NCI-H2171 treated with DMSO at 0.1 percent for 48 hours (cell line): ENCODE measurements at regions not wholly inside any gene's neighbourhood (a gene's known extent, or its start where the extent isn't known, plus 50 kb on each side); places are given as distances from the start of the nearest gene placed in this dataset.
A peak's percentile ranks its signal among the peaks of the same experiment; 100 is the strongest.

Experiments used
- DNase-seq: peaks from one replicate; lab custom pipeline; 2025; lab: John Stamatoyannopoulos, UW

DNA sequence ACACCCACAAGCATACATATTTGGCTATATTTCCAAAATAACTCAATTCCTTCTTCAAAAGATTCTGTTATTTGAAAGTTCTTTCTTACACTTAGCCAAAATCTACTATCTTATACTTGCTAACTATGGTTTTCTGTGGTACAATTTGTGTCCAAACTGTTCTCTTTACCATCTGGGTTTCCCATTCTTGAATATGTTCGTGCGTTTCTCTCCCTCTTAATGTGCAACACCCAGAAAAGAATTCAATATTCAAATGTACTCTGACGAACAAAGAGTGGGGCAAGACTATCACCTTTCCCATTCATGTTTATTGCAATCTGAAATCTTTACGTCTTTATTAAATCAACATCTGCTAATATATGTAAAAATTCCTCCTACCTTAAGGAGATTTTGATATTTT lies 912.7 kb downstream of the FAT4 start:
- DNase-seq = no peak

DNA sequence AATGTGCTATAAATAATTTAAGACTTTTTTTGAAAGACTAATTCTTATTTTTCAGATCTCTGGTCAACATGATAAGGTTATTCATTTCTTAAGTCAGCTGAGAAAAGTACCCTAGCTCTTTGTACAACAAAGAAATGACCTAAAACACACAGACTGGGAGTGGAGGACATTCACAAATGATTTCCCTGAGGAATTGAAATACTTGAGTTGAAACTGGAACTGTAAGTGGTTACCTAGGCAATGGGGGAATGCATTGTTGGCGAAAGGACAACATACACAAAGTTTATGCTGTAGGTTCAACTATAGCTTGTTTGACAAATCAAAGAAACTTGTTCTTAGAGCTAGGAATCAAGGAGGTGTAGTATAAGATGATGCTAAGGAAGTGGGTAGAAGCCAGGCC lies 915.5 kb downstream of the FAT4 start:
- no peak for DNase-seq

DNA sequence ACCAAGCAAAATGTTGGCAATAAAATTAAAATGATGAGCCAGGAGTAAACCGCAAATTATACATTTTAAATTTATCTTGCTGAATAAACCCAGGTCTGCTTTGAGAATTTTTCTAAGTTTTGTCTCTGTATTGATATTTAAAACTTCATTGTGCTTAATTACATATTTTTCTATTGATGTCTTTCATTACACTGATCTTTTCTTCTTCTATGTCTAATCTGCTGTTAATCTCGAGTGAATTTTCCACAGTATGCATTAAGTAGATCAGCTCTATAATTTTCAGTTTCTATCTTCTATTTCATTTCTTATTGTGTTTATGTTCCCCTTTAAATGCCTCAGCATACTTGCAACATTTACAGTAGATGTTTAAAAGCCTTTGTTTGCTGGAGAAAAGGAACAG lies 918.7 kb downstream of the FAT4 start:
- no peak for DNase-seq

DNA sequence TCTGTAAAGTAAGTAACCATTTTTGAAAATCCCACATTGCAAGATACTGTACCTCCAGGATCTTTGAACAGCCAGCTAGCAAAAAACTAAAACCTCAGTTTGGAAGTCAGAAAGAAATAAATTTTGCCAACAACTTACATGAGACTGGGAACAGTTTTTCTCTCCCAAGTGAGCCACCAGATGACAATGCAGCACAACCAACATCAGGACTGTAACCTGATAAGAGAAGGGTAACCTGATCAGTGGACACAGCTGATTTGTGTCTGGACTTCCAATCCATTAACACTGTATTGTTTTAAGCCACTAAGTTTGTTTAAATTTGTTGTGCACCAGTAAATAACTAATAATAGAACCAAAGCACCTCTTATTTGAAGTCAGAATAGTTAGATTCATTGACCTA lies 923.3 kb downstream of the FAT4 start:
- peak; percentile 49 for DNase-seq

DNA sequence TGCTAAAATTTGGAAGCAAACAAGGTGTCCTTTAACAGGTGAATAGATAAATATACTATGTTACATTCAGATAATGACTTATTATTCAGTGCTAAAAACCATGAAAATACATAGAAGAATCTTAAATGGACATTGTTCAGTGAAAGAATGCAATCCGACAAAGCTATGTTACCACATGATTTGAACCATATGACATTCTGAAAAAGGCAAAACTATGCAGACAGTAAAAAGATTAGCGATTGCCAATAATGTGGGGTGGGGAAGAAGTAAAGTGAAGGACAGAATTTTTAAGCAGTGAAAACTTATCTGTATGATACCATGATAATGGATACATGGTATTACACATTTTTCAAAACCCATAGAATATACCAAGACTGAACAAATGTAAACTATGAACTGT lies 926.9 kb downstream of the FAT4 start:
- no peak for DNase-seq

DNA sequence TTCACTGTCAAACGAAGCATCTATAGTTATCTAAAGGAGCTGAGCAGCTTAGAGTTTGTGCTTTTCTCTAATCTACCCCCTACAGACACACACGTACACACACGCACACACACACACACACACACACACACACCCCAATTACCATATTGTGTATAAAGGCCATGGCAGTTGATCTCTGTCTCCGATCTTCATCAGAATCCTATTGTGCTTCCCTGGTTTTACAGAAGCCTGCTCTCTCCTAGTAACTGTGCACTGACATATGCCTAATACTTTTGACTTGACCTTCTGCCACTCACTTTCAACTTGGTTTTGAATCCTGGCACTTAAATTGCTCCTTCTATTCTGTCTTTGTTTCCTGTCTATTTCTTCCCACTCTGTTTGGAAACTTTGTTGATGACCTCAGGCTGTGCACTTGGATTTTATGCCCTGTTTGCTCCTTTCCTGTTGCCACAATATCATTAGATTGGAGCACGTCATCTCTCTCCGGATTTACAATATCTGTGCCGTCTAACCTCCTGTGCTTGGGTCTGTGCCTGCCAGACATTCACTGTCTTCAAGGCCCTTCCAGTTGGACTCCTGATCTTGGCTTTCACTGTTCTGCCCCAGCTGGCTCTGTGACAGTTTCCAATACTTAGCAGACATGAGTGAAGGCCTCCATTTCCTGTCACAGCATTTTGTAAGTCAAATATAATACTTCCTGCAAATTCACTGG lies 928.1 kb downstream of the FAT4 start:
- DNase-seq = no peak

DNA sequence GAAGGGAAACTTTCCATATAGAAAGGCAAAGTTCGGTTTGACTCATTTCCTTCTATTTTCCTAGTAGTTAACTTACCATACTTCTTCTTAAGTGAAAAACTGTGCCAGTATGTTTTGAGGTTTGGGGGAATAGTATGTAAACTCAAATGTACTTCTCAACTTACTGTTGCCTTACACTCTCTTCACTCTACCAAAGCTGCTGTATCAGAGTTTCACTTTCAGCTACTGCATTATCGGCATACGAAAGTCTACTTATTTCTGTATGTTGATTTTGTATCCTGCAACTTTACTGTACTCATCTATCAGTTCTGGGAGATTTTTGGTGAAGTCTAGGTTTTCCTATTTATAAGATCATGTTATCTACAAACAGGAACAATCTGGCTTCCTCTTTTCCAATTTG lies 932.7 kb downstream of the FAT4 start:
- DNase-seq = no peak

DNA sequence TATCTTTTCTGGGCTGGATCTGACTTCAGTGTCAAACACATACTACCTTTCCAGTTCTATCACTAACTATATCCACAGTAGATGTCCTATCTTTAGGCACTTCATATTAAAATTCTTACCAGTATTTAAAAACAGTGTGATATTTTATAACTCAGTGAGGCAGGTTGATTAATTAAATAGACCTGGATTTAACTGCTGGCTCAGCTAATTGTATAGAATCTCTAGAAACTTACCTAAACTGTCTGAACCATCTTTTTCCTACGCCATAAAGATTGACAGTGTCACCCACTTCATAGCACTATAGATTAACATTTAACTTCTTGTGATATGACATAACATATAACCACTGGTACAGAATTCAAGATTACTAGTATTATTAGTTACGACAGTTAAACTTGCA lies 935.3 kb downstream of the FAT4 start:
- no peak for DNase-seq

DNA sequence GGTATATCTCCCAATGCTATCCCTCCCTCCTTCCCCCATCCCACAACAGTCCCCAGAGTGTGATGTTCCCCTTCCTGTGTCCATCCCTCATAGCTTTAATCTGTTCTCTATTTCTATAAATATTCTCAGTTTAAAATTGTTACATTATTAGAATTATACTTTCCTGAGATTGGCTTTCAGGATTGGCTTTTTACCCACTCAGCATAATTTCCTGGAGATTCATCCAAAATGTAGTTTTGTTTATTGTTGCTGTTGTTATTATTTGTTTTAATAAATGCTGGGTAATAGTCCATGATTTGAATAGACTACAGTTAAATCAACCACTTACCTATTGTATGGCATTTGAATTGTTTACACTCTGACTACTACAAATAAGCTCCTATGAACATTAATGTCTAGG lies 936.4 kb downstream of the FAT4 start:
- DNase-seq = no peak

DNA sequence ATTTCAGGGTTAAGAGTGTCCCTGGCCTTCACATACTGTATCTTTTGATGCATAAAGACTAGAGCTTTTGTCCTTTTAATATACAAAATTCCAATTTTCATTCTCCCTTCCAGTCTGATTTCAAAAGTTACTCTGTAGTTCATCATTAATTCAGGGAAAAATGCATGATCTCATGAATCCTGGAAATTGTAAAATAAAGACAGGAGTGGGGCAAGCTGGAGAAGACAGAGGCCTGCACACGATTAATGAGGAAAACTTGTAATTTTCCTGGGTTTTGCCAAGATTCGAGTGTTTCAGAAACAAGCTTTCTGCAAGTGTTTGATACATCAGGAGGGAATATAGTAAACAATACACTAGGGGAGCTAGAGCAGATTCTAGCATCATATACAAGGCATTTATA lies 947.9 kb downstream of the FAT4 start:
- no peak for DNase-seq

DNA sequence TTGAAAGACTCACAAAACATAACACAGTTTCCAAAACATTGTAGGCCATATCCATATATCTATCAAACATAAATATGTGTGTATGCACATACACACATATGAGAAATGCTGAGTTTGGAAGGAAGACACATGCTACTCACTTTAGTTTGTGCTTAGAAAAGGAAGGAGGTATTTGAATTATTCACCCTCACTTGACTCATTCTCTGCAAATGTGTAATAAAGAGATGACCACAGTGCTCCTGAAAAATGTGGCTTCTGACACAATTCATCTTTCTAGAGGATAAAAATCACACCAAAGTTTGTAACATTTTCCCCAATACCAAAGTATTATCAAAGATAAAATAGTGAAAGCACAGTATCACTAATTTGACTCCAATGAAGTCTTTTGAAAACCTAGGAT lies 950.1 kb downstream of the FAT4 start:
- no peak for DNase-seq

DNA sequence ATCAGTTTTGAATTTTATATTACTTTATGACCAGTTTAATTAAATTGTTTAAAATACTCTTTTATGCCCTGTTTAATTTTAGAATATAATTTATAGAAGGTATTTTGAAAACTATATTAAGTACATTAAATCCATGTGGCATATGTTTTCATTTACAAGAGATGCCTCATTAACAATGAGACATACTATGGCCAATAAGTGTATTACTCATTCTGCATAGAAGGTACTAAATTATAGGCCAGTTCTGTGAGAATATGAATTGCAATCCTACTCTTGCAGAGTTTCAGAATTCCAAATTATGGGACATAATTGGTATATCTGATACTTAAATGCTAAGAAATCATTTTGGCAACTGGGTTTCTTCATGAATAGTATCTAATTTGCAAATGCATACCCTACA lies 951.1 kb downstream of the FAT4 start:
- no peak for DNase-seq

DNA sequence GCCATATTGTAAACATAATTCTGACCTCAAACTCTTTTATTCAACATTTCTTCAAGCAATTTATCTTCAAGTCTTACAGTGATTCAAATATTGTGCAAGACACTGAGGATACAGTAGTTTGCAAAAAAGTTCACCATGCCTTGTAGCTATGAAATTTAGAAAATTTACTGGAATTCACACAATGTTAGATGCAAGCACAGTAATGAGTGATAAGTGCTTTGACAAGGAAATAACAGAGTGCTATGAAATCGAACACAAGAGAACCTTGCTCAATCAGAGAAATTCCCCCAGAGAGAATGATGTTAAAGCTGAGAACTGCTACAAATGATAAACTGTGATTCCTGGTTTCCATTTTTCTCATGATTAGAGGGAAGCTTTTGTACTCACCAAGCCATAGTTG lies 952.9 kb downstream of the FAT4 start:
- DNase-seq = no peak

DNA sequence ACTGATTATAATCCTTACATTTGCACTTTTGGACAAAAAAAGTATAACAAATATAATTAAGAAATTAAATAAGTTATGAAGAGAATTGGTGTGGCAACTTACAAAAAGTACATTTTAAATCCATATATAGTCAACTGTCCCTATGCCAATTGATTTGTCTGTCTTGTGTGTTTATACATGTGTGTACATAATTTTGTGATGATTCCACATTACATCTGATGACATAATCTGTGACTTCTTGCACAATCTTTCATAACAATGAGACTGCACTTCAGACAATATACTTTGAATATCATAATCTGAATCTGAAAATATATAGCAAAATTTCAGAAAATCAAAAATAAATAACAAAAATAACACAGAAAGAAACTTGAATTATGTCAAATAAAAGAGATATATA lies 953.4 kb downstream of the FAT4 start:
- DNase-seq = no peak

DNA sequence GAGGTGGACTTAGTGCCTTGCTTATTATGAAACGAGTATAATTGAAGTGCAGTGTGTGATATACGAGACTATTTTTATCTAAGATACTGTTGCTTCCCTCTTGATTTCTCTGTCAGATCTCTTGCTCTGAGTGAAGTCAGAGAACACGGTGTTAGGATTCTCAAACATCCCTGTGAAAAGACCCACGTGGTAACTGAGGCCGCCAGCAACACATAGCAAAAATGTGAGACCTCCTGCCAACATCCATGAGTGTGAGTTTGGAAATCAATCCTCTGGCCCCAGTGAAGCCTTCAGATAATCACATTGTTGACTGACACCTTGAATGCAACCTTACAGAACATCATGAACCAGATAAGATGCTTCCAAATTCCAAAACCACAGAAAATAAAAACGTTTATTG lies 954.4 kb downstream of the FAT4 start:
- no peak for DNase-seq

DNA sequence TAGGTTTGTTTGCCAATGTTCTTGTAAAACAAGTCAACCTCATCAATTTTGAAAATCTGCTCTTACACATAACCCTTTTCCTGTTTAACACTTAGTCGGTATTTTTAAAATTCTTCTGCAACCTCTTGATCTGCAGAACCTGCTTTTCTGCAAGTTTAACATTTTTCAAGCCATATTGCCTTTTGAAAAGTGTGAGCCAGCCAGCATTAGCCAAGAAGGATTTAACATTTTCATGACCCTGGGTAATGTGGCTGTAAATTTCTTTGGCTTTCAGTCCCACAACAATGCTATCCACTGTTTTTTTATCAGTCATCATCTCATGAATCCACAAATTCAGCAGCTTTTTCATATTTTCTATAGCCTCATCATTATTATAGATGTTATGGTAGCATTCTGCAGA lies 956.5 kb downstream of the FAT4 start:
- no peak for DNase-seq

DNA sequence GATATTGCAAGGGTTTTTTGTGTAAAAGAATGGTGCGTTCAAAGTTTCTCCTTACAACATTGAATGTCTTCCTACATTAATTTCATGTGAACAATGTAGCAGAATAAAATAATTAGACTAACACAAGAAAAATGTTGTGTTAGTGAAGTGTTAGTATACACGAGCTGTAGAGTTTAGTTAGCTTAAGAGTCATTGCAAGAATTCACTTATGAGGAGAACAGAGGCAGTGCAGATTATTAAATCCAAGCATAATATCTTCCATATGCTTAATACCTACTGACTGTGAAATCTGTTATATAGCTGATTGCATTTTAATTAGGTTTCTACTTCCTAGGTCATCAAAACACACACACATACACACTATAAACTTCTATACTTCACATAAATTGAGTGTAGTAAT lies 959.0 kb downstream of the FAT4 start:
- no peak for DNase-seq

DNA sequence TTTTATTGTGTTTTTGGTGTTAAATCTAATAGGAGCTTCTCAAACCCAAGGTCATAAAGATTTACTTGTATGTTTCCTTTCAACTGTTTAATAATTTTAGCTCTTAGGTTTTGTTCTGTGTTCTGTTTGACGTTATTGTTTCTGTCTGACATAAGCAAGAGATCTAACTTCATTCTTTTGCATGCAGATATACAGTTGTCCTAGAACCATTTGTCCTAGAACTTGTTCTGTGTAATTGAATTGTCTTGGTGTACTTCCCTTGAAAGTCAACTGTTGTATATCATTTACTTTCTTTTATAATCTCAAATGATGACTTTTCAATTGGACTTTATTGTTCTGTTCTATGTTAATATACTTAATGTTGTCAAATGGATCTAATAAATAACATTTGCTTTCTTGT lies 977.1 kb downstream of the FAT4 start:
- no peak for DNase-seq

DNA sequence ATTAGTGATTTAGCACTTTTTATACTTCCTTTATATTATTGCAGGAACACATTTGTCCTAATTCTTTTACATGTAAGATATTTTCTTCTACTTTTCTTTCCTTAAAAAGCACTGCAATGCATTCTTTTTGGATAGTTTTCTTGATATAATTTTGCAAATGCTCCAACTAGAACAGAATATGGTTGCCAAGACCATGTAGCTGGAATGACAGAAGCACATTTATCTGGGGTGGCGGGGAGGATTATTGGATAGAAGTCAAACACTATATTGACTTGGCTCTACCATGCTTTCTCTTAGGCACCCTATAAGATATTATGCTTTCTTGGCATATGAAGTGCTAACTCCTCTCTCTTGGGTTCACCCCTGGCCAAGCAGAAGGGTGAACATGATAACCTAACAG lies 983.5 kb downstream of the FAT4 start:
- no peak for DNase-seq

DNA sequence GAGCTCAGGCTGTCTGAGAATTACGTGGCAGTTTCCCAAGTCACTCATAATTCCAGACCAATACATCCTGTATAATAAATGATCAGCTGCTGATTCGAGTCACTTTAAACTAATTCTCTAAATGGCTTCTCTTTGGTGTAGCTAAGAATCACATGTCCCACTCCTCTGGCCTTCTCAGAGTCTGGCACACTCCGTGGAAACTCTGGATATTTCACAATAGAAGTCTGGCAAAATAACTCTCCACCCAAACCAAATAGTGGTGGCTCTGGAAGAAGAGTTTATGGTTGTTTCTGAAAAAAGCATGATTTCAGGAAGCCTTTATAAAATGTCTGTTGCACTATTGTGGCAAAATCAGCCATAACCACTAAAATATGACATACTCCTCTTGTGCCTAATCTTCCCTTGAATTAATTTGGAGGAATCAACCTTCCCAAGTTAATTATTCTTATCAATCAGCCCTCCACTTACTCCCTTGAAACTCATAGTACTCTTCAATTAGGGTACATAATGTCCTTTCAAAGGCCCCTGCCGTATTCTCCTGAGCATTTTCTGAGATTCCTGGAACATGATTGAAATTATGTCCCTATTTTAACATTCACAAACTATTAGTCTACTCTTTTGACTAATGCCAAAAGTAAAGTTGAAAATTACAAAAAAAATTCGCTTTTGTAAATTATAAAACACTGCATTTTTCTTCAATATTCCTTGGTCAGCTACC lies 991.6 kb downstream of the FAT4 start:
- no peak for DNase-seq

DNA sequence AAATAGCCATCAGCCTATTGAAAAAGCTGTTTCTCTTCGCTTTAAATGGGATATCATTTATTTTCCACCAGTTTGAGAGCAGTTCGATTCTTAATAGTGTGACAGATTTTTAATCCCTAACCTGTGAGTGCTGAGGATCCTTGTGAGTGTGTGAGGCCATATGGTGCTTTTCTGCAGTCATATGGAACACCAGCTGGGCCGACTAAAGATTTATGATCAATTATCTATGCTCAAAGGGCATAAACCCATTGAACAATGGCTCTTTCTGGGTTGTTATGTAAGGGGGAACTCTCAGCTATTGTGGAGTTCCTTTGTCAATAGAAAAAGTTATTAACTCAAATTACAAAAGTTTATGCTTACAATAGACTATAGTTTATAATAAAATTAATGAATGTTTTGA lies 1003.6 kb downstream of the FAT4 start:
- peak; percentile 84 for DNase-seq

DNA sequence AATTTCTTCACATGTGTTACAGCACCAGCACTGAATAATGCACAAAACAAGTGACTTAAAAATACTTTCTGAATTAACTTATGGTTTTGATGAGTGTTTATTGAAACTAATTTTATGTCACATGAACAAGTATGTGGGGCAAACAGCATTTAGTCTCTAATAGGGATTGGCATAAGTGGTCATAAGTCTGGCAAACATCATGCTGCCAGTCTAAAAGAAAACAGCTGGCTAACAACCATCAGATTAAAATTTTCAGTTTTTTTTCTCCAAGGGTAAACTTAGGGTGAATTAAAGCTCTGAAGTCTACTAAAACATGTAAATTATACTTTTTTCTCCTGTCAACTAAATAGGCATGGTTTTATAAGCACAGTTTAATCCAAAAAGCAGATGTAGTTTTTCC lies 1014.2 kb downstream of the FAT4 start:
- DNase-seq = no peak

DNA sequence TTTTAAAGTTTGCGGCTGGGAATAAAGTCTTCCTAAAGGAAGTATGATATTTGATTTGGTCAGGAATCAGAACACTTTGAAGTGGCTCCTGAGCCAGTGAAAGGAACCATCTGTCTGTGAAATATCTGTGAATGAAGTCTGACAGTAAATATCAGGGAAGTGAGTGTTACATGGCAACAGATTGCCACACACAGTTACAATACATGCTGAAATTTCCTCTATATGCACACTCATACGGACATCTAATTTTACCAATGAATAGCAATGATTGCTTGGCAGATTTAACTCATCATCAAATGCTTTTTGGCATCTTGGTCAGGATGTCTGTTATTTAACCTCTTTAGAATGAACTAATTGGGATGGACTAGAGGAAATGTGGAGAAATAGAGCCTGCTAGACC lies 1023.8 kb downstream of the FAT4 start:
- peak; percentile 32 for DNase-seq

DNA sequence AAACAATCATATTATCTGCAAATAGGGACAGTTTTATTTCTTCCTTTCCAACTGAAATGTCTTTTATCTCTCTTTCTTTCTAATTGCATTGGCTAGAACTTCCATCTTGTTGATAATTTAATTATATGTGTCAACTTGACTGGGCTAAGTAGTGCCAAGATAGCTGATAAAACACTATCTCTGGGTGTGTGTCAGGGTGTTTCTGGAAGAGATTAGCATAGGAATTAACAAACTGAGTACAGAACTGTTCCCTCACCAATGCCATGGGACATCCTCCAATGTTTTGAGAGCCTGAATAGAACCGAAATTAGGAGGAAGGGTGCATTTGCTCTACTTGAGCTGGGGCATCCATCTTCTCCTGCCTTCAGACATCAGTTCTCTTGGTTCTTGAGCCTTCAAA lies 1027.2 kb downstream of the FAT4 start:
- no peak for DNase-seq
